ENCODE measurements at regions not wholly inside any gene's neighbourhood (a gene's known extent, or its start where the extent isn't known, plus 50 kb on each side); places are given as distances from the start of the nearest gene placed in this dataset.

DNA sequence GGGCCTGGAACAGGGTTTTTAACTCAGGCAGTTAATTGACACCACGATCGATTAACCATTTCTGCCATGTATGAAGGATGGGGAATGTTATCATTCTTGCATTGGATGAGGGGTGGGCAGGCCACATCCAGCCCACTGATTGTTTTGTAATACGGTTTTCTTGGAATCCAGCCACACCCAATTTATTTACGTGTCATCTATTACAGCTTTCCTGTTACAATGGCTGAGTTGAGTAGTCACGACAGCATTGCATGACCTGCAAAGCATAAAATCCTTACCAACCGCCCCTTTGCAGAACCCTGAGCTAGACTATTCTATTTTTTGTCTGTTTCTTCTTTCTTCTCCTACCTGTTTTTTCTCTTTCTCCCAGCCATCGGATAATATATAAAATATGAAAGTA lies 122.0 kb upstream of the STC2 start:
- TF ChIP-seq, protein P1, sequence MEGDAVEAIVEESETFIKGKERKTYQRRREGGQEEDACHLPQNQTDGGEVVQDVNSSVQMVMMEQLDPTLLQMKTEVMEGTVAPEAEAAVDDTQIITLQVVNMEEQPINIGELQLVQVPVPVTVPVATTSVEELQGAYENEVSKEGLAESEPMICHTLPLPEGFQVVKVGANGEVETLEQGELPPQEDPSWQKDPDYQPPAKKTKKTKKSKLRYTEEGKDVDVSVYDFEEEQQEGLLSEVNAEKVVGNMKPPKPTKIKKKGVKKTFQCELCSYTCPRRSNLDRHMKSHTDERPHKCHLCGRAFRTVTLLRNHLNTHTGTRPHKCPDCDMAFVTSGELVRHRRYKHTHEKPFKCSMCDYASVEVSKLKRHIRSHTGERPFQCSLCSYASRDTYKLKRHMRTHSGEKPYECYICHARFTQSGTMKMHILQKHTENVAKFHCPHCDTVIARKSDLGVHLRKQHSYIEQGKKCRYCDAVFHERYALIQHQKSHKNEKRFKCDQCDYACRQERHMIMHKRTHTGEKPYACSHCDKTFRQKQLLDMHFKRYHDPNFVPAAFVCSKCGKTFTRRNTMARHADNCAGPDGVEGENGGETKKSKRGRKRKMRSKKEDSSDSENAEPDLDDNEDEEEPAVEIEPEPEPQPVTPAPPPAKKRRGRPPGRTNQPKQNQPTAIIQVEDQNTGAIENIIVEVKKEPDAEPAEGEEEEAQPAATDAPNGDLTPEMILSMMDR (IDR thresholded peaks at IDR 0.05): no peak
- no peak for TF ChIP-seq POLR2A (IDR thresholded peaks at IDR 0.05)
